Gastroesophageal sphincter (tissue), 3 donors: ENCODE measurements at regions not wholly inside any gene's neighbourhood (a gene's known extent, or its start where the extent isn't known, plus 50 kb on each side); places are given as distances from the start of the nearest gene placed in this dataset.

Experiments
- CTCF ChIP-seq, 4 experiments: fragments of 200-600 bp in 2 of 4; fragments of 450-650 bp in 2 of 4; sonication (generic) in 1 of 4; IDR thresholded peaks; one replicate each; pipeline ENCODE4 v1.5.1; 2017 to 2019; ENCODE audit warnings: antibody characterized with exemption in 4 of 4, mild to moderate bottlenecking in 2 of 4, moderate library complexity in 2 of 4
- EP300 ChIP-seq: sonication (generic); formaldehyde crosslinking; IDR thresholded peaks from one replicate; pipeline ENCODE4 v1.6.1; 2017; ENCODE audit warnings: antibody characterized with exemption, mild to moderate bottlenecking
- POLR2A ChIP-seq, 2 donors: fragments of 450-650 bp; IDR thresholded peaks; one replicate each; pipeline ENCODE4 v1.6.1; 2017; ENCODE audit warnings: antibody characterized with exemption in 2 of 2, mild to moderate bottlenecking in 2 of 2, moderate library complexity in 1 of 2
- POLR2AphosphoS5 ChIP-seq: sonication (generic); formaldehyde crosslinking; IDR thresholded peaks from one replicate; pipeline ENCODE4 v1.6.1; 2017; ENCODE audit warnings: antibody characterized with exemption

- TF ChIP-seq CTCF (IDR thresholded peaks at IDR 0.05) (no peak), POLR2A (IDR thresholded peaks at IDR 0.05) (no peak), EP300 (no peak), POLR2AphosphoS5 (no peak)
Measured at GRCh38 chr12:127146991-127147718, 1119.8 kb upstream of the TMEM132C start.
